GM12874 (cell line): ENCODE measurements at regions not wholly inside any gene's neighbourhood (a gene's known extent, or its start where the extent isn't known, plus 50 kb on each side); places are given as distances from the start of the nearest gene placed in this dataset.

ENCODE experiments used
- TF ChIP-seq, protein P1 (sequence below): IDR thresholded peaks from 2 replicates; pipeline ENCODE4 v1.5.1; 2011; ENCODE audit warnings: low read depth, mild to moderate bottlenecking, control low read depth, low read length, moderate library complexity; ENCODE audit not compliant: insufficient read depth

GRCh38 chr1:117286562-117286961 is 75.8 kb upstream of the VTCN1 start:
- TF ChIP-seq, protein P1, sequence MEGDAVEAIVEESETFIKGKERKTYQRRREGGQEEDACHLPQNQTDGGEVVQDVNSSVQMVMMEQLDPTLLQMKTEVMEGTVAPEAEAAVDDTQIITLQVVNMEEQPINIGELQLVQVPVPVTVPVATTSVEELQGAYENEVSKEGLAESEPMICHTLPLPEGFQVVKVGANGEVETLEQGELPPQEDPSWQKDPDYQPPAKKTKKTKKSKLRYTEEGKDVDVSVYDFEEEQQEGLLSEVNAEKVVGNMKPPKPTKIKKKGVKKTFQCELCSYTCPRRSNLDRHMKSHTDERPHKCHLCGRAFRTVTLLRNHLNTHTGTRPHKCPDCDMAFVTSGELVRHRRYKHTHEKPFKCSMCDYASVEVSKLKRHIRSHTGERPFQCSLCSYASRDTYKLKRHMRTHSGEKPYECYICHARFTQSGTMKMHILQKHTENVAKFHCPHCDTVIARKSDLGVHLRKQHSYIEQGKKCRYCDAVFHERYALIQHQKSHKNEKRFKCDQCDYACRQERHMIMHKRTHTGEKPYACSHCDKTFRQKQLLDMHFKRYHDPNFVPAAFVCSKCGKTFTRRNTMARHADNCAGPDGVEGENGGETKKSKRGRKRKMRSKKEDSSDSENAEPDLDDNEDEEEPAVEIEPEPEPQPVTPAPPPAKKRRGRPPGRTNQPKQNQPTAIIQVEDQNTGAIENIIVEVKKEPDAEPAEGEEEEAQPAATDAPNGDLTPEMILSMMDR: no peak

DNA sequence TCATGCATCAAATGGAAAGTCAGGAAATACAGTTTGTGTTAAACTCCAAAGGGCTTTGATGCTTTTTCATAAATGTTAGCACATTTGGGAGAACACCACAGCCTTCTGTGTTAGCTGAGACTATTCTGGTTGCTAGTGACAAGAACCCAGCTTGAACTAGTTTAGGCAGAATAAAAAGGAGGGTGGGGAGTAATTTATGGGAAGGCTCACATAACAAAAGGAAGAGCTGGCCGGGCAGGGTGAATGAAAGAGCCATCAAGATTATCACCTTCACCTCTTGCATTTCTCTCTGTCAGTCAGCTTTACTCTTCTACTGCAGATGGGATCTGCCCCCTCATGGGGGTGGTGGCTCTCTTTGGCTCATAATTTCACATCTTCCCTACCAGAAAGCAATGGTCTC is 75.4 kb upstream of the VTCN1 start:
- TF ChIP-seq, protein P1: no peak

GRCh38 chr1:117284399-117285215 is 73.9 kb upstream of the VTCN1 start:
- TF ChIP-seq, protein P1: no peak

- TF ChIP-seq, protein P1: no peak
Observed at GRCh38 chr1:117278531-117278930, 67.8 kb upstream of the VTCN1 start.

GRCh38 chr1:117275055-117275454 is 64.3 kb upstream of the VTCN1 start:
- TF ChIP-seq, protein P1: no peak

DNA sequence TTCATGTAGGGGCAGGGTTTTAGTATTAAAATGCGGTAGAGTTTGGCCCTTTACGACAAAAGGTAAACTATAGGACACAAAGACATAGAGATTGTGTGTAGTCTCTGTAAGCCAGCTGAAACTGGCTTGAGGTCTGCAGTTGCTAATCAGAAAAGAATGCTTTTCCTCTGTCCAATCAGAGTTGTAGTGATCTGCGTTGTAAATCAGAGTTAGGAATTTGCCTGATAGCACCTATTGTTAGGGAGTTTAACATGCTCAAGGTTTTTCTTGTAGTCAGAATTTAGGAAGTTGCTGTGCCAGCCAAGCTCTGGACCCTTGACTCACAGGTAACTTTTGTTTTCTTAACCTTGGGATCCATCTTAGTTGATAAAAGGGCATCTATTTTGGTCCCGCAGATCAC is 61.2 kb upstream of the VTCN1 start:
- TF ChIP-seq, protein P1: no peak

DNA sequence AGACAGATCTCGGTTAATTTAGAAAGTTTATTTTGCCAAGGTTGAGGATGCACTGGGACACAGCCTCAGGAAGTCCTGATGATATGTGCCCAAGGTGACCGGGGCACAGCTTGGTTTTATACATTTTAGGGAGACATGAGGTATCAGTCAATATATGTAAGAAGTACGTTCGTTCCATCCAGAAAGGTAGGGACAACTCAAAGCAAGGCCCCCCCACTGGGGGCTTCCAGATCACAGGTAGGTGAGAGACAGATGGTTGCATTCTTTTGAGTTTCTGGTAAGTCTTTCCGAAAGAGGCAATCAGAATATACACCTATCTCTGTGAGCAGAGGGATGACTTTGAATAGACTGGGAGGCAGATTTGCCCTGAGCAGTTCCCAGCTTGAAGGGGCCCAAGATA is 60.4 kb upstream of the VTCN1 start:
- TF ChIP-seq, protein P1: no peak
